Astrocyte of the spinal cord (primary cell): ENCODE measurements at regions not wholly inside any gene's neighbourhood (a gene's known extent, or its start where the extent isn't known, plus 50 kb on each side); places are given as distances from the start of the nearest gene placed in this dataset.

Experiments
- DNase-seq: peaks from one replicate; pipeline ENCODE4 v3.0.0; 2011; ENCODE audit warnings: low read depth, low spot score
- H3K4me3 ChIP-seq: 2 replicates; pipeline ENCODE4 v1.5.1; 2011; ENCODE audit warnings: low read depth, mild to moderate bottlenecking, low read length, moderate library complexity
- CTCF ChIP-seq: IDR thresholded peaks from 2 replicates; pipeline ENCODE4 v1.5.1; 2012; ENCODE audit warnings: low read depth, mild to moderate bottlenecking, low read length, inconsistent platforms
- in situ Hi-C: cut with HindIII; loops from 2 replicates; pipeline ENCODE4 v1.10.0; 2017; ENCODE audit warnings: low sequenced_read_pairs

- in situ Hi-C loops, result no loop called here
- no peak overlapping the region for H3K4me3 ChIP-seq
- no peak for TF ChIP-seq CTCF
- no peak for DNase-seq
Observed at GRCh38 chr9:99336531-99336930, 114.4 kb downstream of the SEC61B start.

- TF ChIP-seq CTCF, result no peak
- DNase-seq, result peak; percentile 3
- no peak overlapping the region for H3K4me3 ChIP-seq
- in situ Hi-C loops, result no loop called here
Observed at GRCh38 chr9:99340281-99340680, 118.2 kb downstream of the SEC61B start.

- in situ Hi-C loops, result no loop called here
- no peak for TF ChIP-seq CTCF
- DNase-seq, result no peak
- H3K4me3 ChIP-seq, result no peak overlapping the region
Observed at GRCh38 chr9:99341686-99342085, 119.6 kb downstream of the SEC61B start.

GRCh38 chr9:99345451-99345850, 123.4 kb downstream of the SEC61B start:
- no peak for TF ChIP-seq CTCF
- no peak for DNase-seq
- in situ Hi-C loops, result no loop called here
- no peak overlapping the region for H3K4me3 ChIP-seq

- H3K4me3 ChIP-seq, result no peak overlapping the region
- in situ Hi-C loops, result no loop called here
- DNase-seq, result peak; percentile 14
- no peak for TF ChIP-seq CTCF
Observed at GRCh38 chr9:99345942-99346341, 123.9 kb downstream of the SEC61B start.

- no peak for TF ChIP-seq CTCF
- in situ Hi-C loops, result no loop called here
Observed at GRCh38 chr9:99347568-99347967, 125.5 kb downstream of the SEC61B start.

GRCh38 chr9:99348289-99348688, 126.2 kb downstream of the SEC61B start:
- TF ChIP-seq CTCF, result no peak
- H3K4me3 ChIP-seq, result no peak overlapping the region
- in situ Hi-C loops, result no loop called here
- DNase-seq, result no peak

More at GRCh38 chr9:99347568-99347967, 125.5 kb downstream of the SEC61B start:
- H3K4me3 ChIP-seq, result no peak overlapping the region
- no peak for DNase-seq
